GM12872 (cell line): ENCODE measurements at regions not wholly inside any gene's neighbourhood (a gene's known extent, or its start where the extent isn't known, plus 50 kb on each side); places are given as distances from the start of the nearest gene placed in this dataset.

Source experiments
- CTCF ChIP-seq: IDR thresholded peaks from 3 replicates; pipeline ENCODE4 v1.5.1; 2011; ENCODE audit warnings: low read depth, mild to moderate bottlenecking, low read length, moderate library complexity; ENCODE audit not compliant: insufficient read depth

- no peak for TF ChIP-seq CTCF
Measured at GRCh38 chr1:4128616-4129015, 228.5 kb upstream of the C1orf174 start.

GRCh38 chr1:4129693-4130092 lies 229.6 kb upstream of the C1orf174 start:
- TF ChIP-seq CTCF, result no peak

GRCh38 chr1:4130096-4130495 lies 230.0 kb upstream of the C1orf174 start:
- no peak for TF ChIP-seq CTCF

- no peak for TF ChIP-seq CTCF
Measured at GRCh38 chr1:4131734-4132133, 231.7 kb upstream of the C1orf174 start.

- TF ChIP-seq CTCF, result no peak
Measured at GRCh38 chr1:4132352-4133296, 232.6 kb upstream of the C1orf174 start.

- no peak for TF ChIP-seq CTCF
Measured at GRCh38 chr1:4133297-4133938, 233.3 kb upstream of the C1orf174 start.

DNA sequence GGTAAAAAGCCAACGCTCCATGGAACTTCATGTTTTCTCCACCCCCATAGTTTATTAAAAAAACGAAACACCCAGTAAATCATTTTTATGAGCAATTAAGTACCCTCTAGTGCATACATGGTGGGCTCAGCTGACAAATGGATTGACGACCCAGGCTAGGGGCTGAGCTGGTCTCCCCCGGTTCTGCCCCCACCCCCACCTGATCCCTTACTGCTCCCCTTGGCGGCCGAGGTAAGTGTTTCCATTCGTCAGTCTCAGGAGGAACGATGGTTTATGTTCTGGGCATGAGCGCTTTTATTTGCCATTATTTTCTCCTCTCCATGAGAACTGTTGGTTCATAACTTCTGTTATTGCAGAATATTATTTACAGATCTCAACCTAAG lies 233.9 kb upstream of the C1orf174 start:
- no peak for TF ChIP-seq CTCF
